ENCODE measurements at regions not wholly inside any gene's neighbourhood (a gene's known extent, or its start where the extent isn't known, plus 50 kb on each side); places are given as distances from the start of the nearest gene placed in this dataset.

DNA sequence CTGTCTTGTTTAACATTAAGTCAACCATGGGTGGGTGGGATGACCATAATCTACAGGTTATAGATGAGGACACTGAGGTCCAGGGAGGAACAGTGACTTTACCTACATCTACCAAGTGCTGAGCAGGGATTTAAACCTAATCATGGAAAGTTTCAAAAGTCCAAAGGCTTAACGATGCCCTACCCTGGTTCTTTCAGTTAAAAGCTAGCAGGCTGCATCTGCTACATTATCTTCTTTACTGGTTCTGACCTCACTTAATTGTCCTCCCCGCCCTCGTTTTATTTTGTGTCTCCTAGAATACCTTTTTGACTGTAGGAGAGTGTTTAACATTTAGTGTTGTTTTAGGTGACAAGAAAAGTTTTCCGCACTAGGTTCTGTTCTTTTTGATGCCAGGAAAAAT is 735.2 kb downstream of the TLR4 start:
- no peaks in the 10 kb centered on the region for H3K4me1 ChIP-seq
- intact Hi-C loops (cut with DNase I): no loop called here
- no peaks in the 10 kb centered on the region for H3K36me3 ChIP-seq
- H3K9me3 ChIP-seq: no peaks in the 10 kb centered on the region
- no peak overlapping the region for H3K27ac ChIP-seq
- TF ChIP-seq, protein P1, sequence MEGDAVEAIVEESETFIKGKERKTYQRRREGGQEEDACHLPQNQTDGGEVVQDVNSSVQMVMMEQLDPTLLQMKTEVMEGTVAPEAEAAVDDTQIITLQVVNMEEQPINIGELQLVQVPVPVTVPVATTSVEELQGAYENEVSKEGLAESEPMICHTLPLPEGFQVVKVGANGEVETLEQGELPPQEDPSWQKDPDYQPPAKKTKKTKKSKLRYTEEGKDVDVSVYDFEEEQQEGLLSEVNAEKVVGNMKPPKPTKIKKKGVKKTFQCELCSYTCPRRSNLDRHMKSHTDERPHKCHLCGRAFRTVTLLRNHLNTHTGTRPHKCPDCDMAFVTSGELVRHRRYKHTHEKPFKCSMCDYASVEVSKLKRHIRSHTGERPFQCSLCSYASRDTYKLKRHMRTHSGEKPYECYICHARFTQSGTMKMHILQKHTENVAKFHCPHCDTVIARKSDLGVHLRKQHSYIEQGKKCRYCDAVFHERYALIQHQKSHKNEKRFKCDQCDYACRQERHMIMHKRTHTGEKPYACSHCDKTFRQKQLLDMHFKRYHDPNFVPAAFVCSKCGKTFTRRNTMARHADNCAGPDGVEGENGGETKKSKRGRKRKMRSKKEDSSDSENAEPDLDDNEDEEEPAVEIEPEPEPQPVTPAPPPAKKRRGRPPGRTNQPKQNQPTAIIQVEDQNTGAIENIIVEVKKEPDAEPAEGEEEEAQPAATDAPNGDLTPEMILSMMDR (IDR thresholded peaks at IDR 0.05): no peak
- ATAC-seq: no peak
- no peaks in the 10 kb centered on the region for H3K27me3 ChIP-seq
- WGBS, 2 donors: 55 to 63% methylated on average over 4 of the region's 4 CpGs
- no peak overlapping the region for H3K4me3 ChIP-seq
- DNase-seq: no peak
- no peak for FAIRE-seq

DNA sequence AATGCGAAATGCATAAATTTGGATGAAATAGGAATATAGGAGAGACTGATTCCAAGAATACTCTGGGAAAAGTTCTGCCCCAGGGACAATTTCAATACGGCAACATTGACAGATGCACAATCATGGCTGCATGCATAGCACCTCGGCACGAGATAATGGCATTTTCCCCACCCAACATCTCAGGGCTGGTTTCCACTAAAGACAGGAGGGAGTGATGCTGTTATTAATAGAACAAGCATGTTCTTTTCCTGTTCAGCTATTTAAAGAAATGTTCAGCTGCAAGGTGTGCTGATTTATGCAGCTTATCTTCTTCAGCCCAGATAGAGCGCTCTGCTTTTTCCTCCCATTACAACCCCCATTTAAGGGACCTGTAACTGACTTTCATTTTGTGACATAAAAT is 740.2 kb downstream of the TLR4 start:
- no peak overlapping the region for H3K4me3 ChIP-seq
- FAIRE-seq (no peak), ATAC-seq (no peak), DNase-seq (no peak)
- intact Hi-C loops (cut with DNase I): no loop called here
- TF ChIP-seq, protein P1 (IDR thresholded peaks at IDR 0.05): no peak
- H3K9me3 ChIP-seq: no peaks in the 10 kb centered on the region
- WGBS, 2 donors: 63 to 67% methylated on average over 5 of the region's 5 CpGs
- no peaks in the 10 kb centered on the region for H3K36me3 ChIP-seq
- H3K27me3 ChIP-seq: peaks cover 0 to 4% (median 0%) of the 10 kb centered on the region in 4 donors
- H3K4me1 ChIP-seq: no peaks in the 10 kb centered on the region
- no peak overlapping the region for H3K27ac ChIP-seq

DNA sequence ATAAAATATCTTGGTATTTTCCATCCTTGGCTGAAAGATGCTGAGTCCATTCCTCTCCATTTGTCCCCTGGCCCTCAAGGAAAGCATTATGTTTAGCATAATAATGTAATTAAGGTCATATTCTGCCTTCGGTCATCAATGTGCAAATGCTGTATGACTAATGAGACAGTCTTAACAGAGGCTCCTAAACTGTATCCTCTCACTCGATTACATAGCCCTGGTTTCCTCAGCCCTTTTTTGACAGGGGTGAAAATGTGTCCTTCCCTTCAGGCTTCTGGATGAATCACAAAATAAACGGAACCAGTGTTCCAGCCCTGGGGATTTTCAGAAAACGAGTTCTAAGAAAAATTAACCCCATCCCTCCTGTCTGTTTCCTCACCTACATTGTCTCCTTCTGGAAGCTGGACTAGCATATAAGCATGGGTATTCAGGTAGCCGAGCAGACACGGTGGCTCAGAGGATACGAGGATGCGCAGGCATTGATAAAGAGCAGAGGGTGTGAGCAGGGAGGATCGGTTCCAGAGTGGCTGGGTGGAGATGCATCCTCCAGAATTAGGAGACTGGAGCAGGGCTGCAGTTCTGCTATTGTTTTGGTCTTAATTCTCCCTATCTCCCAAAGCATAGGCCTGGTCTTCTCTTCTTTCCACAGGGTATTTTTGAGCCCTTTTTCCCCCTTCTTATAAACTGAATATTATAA is 742.9 kb downstream of the TLR4 start:
- intact Hi-C loops (cut with DNase I): no loop called here
- ATAC-seq (no peak), FAIRE-seq (no peak)

DNA sequence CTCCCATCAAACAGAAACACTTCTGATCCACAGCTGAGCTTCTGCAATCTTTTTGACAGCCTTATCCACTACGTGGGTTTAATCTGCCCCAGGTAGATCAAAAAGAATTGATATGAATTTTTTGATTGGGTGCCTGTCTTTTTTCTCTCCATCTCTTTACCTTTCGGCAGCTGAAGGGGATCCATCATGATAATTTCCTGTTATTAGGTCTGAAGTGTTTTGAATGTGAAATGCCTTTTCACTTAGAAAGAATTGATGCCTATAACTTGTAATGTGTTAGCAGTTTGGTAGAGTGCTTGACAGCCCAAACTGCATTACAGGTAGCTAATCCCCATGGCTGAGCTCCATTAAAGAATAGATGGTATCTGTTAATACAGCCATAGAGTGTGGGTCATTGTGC is 745.4 kb downstream of the TLR4 start:
- no peak for DNase-seq
- no peaks in the 10 kb centered on the region for H3K36me3 ChIP-seq
- intact Hi-C loops (cut with DNase I): no loop called here
- H3K9me3 ChIP-seq: no peaks in the 10 kb centered on the region
- no peak overlapping the region for H3K27ac ChIP-seq
- no peak for FAIRE-seq
- TF ChIP-seq, protein P1 (IDR thresholded peaks at IDR 0.05): no peak
- H3K4me1 ChIP-seq: no peaks in the 10 kb centered on the region
- H3K27me3 ChIP-seq: peaks cover 0 to 7% (median 0%) of the 10 kb centered on the region in 4 donors
- 34 to 40% methylated on average over 2 of the region's 2 CpGs for WGBS, 2 donors
- no peak for ATAC-seq
- H3K4me3 ChIP-seq: no peak overlapping the region

More for the DNA sequence above, 742.9 kb downstream of the TLR4 start:
- WGBS, 2 donors: 33 to 44% methylated on average over 9 of the region's 9 CpGs
- H3K4me3 ChIP-seq: no peak overlapping the region
- no peaks in the 10 kb centered on the region for H3K9me3 ChIP-seq
- no peak overlapping the region for H3K27ac ChIP-seq
- H3K27me3 ChIP-seq: peaks cover 0 to 4% (median 0%) of the 10 kb centered on the region in 4 donors
- H3K36me3 ChIP-seq: no peaks in the 10 kb centered on the region
- TF ChIP-seq, protein P1 (IDR thresholded peaks at IDR 0.05): no peak
- no peak for DNase-seq
- H3K4me1 ChIP-seq: no peaks in the 10 kb centered on the region

DNA sequence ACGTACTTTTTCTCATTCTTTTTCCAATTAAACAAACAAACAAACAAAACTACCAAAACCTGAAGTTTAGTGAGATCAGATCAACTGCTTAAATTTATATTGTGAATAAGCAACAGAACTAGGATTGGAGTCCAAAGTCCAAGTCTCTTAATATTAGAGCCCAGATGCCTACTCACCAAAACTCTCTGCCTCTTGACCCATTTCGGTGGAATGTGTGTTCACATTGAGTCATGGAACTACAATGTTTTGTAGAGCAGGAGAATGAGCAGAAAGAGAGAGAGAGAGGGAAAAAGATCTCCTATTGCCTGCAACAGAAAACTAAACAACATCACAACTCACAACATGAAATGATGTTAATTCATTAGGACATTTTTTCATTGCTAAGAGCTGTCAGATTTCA is 751.1 kb downstream of the TLR4 start:
- intact Hi-C loops (cut with DNase I): no loop called here

More for the DNA sequence above, 751.1 kb downstream of the TLR4 start:
- H3K4me3 ChIP-seq: no peak overlapping the region
- no peaks in the 10 kb centered on the region for H3K4me1 ChIP-seq
- no peaks in the 10 kb centered on the region for H3K9me3 ChIP-seq
- ATAC-seq: no peak
- no peak for DNase-seq
- TF ChIP-seq, protein P1 (IDR thresholded peaks at IDR 0.05): no peak
- peaks cover 0 to 10% (median 0%) of the 10 kb centered on the region in 4 donors for H3K27me3 ChIP-seq
- H3K27ac ChIP-seq: no peak overlapping the region
- FAIRE-seq: no peak
- H3K36me3 ChIP-seq: no peaks in the 10 kb centered on the region
- 47 to 53% methylated on average over 2 of the region's 2 CpGs for WGBS, 2 donors
